NCI-H187 treated with DMSO at 0.1 percent for 48 hours (cell line): ENCODE measurements at regions not wholly inside any gene's neighbourhood (a gene's known extent, or its start where the extent isn't known, plus 50 kb on each side); places are given as distances from the start of the nearest gene placed in this dataset.

Experiments used
- DNase-seq: peaks from one replicate; lab custom pipeline; 2025; lab: John Stamatoyannopoulos, UW

DNA sequence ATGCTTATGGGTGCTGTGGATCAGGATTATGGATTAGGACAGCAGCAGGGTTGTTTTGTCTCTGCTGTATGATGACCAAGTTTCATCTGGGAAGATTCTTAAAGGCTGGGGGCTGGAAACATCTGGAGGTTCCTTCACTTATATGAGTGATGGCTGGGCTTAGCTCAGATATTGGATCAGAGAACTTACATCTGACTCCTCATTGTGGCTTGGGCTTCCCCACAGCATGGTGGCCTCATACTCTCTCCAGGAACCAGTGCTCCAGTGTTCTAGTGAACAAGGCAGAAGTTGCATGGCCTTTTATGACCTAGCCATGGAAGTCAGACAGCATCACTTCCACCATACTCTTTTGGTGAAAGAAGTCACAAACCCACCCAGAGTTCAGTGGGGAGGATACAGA, 336.1 kb upstream of the TBX3 start:
- no peak for DNase-seq

DNA sequence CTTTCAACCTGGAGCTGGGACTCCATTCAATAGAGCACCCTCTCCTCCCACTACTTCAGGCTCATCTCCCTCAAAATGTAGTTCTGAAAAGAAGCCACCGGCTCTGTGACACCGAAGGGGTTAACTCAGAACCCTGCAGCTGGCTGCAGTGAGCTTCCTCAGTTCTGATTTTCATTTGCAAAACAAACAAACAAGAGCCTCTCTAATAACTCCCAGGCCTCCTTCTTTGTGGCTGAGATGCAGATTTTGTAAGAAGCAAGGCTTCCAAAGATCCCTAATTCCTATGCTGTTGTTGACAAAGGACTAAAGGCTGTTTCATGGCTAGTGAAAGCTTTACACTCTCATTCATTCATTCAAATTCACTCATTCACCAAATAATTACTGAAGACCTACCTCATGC, 333.4 kb upstream of the TBX3 start:
- no peak for DNase-seq

DNA sequence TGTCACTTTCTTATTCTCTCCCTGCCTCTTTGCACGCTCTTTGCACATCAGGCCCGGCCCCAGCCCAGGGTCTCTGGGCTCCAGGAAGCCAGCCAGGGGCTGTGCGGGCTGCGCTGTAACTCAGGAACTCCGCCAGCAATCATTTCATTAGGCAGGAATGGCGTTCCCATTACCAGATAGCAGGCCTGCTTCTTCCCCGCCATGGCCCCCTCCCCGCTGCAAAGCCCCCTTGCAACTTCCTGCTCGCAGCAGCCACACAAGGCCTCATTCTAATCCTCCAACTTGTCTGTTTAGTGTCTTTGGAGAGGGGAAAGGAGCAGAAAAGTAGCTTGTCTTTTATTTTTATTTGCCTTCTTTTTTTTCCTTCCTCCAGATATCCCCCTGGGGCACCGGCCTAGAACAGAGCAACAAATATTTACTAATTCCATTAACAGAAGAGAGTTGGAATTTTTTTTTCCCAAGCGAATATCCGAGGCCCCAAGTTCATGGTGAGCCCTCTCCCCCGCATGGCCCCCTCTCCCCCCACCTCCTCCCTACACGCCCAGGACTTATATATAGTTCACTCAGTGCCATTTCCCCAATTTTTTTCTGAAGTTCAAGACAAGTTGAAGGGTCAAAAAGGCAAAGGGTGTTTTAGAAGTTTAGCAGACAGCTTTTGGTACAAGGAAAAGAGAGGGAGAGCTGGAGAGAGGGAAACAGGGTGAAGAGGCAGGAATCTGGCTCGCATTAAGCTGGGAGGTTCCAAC, 329.4 kb upstream of the TBX3 start:
- no peak for DNase-seq

DNA sequence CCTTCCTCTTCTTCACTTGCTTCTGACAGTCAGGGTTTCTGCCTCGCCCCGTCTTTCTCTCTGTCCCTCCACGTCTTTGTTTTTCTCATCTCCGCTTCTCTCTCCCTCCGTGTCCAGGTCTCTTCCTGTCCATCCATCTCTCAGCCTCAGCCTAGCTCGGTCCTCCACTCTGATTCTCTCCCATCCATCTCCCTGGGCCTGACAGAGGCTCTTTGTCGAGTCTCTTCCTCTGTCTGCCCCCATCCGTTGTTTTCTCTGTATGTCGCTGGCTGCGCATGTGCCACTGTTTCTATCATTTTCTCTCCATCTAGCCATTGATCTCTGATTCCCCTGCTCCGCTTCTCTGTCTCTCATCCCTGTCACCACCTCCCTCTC, 328.9 kb upstream of the TBX3 start:
- DNase-seq: no peak

- no peak for DNase-seq
Observed at GRCh38 chr12:115011703-115012102, 327.7 kb upstream of the TBX3 start.

- DNase-seq: no peak
Observed at GRCh38 chr12:115010324-115010995, 326.5 kb upstream of the TBX3 start.

DNA sequence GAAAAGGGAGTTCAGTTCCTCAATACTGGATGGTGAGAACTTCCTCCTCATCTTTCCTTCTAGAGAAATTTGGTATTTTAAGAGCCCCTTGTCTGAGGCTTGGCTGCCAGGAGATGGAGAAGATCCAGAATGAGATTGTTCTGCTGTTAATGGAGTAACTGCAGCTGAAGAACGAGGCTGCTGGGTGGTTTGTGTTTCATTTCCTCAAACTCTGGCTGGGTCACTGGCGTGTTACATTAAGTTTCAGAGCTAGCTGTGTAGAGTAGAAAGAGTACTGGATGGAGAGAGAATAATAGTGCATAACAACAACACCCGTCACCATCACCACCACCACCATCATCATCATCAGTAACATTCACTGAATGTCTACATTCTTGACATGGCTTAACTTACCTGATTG, 325.0 kb upstream of the TBX3 start:
- DNase-seq: no peak

DNA sequence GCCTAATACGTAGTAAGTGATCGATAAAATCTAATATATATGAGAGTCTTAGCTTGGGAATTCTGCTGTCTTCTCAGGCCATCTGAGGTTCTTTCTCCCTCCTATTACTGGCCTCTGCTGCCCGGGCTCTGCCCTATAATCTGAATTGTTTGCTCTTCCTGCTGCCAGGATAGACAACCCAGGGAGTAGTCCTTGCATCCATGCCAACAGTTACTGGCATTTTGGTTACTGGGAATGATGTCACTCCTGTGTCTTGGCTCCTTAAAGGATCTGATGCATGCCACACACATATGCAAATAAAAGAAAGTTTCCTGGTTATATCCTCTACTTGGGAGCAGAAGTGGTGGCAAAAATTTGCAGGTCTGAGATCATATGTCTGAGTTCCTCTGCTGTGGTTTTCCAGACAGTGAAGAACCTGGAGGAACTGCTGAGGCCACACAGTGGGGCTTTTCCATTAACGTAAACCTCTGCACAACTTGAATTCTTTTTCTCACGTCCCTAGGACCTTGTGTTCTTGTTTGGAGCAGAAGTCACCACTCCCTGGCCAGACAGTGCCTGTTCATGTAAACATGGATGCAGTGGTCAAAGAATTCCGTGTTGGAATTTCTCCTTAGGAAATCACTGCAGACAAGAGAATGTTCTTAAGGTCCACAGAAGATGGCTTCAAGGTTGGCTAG, 320.6 kb upstream of the TBX3 start:
- no peak for DNase-seq

DNA sequence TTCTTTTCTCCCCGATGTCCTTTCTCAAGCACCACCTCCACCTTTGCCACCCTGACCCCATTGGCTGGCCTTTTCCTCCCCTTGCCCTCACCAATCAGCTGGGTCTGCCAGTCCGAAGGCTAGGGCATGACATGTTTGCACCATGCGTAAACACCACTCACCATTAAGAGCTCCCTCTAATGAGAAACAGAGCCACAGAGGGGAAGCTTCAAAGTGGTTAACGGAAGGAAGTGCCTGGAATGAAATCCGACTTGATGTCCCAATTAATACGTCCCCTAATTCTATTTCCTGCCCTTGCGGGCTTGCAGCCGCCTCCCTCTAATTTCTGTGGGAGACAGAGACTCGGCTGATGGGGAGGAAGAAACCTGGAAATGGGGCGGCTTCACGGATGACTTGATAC, 318.5 kb upstream of the TBX3 start:
- no peak for DNase-seq

DNA sequence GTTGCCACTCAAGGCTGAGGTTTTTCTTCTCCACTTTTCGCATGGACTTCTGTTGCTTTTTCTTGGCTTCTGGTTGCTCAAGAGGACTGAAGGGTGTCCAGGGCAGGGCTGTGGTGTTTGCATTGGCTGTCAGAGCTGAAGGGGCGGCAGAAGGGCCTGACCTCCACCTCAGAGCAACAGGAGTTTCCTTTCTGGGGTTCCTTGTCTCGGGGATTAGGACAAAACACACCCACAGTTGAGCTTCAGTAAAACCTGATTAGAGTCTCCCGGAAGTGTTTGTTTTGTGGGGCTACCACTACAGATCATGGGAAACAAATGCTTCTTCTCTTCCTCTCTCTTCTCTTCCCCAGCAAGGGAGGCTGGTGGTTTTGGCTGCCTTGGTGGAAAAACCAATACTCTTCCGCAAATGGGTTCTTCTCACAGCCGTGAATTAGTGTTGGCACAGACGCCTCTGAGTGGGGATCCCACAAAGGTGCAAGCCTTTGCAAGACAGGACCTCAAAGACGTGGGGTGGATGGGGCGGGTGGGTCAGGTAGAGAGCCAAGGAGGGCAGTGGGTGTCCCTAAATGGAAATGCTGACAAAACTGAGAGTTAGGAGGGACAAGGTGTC, 317.7 kb upstream of the TBX3 start:
- DNase-seq: no peak

DNA sequence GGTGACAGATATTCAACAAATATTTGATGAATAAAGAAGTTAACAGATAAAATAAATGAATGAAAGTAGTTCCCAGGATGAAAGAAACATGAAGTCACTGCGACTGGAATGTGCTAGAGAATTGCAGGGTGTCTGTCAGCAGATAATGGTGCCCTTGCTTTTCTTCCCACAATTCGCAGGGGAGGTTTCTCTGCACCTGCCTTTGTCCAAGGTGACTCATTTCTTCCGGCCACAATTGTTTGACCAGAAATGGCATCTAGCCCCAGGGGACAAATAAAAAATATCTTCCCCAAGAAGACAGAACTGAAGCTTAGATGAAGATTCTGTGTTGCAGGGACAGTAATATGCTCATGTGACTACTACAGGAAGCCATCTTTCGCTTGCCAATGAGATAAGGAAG, 316.1 kb upstream of the TBX3 start:
- peak; percentile 56 for DNase-seq

DNA sequence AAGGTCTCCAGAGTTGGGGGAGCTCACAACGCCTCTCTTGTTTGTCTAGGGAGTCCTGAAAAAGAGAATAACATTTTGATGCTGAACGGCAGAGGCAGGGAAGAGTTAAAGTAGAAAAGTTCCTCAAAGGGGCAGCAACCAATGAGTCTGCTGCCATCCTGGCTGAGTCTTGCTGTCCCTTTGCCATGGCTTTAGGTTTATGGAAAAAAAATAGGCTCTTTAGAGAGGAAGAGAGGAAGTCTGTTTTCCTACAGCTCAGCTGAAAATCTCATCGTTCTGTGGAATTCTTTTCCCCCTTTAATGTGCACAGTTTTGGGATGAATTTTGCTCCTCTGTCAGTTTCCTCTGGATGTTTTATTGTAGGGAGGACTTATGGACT, 314.8 kb upstream of the TBX3 start:
- no peak for DNase-seq

DNA sequence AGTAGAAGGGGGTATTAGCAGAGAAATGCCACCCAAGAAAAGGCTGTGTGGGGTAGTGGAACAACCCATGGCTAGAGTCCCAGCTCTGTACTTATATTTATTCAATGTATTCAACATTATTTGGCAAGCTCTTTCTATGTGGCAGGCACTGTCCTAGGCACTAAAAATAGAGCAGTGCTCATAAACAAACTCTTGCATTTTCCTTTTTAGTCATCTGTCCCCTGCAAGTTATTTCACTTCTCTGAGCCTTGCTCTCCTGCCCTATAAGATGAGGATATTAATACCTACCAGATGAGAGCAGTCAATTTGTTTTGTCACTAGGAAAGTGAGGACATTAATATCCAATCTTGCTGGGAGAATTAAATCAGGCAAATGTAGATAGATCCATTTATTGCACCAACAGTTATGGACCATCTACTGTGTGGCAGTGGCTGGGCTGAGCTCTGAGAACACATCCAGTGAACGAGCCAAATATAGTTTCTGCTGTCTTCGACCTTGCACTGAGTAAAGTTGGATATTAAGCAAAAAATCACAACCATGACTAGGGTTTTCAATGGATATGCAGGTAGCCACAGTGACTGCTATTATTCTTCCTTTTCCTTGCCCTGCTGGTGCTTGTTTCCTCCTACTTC, 314.3 kb upstream of the TBX3 start:
- no peak for DNase-seq

- DNase-seq: no peak
Observed at GRCh38 chr12:114996382-114996781, 312.4 kb upstream of the TBX3 start.

- DNase-seq: no peak
Observed at GRCh38 chr12:114995891-114996290, 311.9 kb upstream of the TBX3 start.

DNA sequence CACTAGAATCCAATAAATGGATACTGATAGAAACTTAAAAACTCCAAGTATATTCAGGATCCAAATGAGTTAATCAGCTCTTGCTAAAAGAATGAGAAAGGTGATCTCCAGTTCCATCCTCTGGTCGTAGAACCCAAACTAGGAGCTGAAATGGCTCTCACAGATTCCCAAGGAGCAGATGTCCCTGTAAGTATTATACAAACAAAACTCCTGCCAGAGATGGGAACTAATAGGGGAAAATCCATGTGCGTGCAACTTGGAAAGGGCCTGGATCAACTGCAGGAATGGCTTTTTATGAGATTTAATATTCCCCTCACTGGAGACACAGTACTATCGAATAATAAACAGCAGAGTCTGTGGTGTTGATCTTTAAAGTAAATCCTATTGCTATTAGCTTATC, 309.2 kb upstream of the TBX3 start:
- no peak for DNase-seq

GRCh38 chr12:114992443-114992842, 308.5 kb upstream of the TBX3 start:
- DNase-seq: no peak

DNA sequence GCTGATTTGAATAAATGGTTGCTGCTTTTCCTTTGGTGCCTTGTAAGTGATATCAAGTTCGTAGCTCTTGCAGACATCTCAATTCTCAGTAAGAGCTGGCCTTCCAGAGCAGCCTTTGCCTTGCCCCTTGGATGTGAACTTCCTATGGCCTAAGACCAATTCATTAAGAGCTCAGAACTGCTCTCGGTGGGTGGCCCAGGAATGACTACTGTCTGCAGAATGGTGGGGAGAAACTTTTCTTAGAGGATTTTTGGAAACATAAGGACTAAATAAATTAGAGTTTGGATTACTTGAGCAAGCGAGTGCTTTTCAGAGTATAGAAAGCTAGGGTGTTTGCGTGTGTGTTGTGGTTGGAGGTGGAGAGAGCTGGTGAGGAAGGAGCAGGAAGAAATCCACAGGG, 306.4 kb upstream of the TBX3 start:
- DNase-seq: no peak

DNA sequence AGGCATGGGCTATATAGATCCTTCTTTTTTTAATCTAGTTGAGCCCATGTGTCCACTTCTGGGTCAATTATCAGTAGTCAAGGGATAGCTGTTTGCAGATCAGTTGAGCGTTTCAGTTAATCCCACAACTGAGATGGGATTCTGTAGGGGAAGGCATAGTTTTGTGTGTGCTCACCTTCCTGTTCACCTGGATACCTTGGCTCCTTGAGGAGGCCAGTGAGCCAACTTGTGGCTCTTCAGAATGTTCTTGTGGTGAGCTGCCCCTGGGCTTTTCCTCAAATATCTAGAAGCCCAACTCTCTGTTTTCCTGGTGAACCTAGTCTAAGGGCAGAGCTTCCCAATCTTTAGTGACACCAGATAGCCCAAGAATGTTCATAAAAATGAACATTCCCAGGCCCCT, 302.9 kb upstream of the TBX3 start:
- no peak for DNase-seq

- no peak for DNase-seq
Observed at GRCh38 chr12:114986178-114986714, 302.3 kb upstream of the TBX3 start.

- DNase-seq: no peak
Observed at GRCh38 chr12:114984634-114985061, 300.7 kb upstream of the TBX3 start.

- no peak for DNase-seq
Observed at GRCh38 chr12:114982760-114983159, 298.8 kb upstream of the TBX3 start.
